ENCODE measurements at regions not wholly inside any gene's neighbourhood (a gene's known extent, or its start where the extent isn't known, plus 50 kb on each side); places are given as distances from the start of the nearest gene placed in this dataset.

- no peak overlapping the region for H3K4me3 ChIP-seq
- H3K4me1 ChIP-seq (ENCODE audit: insufficient read depth): no peaks in the 10 kb centered on the region
- H3K27me3 ChIP-seq: no peaks in the 10 kb centered on the region
- no peaks in the 10 kb centered on the region for H3K9me2 ChIP-seq (replicated peaks; ENCODE audit: insufficient read depth)
- WGBS (ENCODE audit: low lambda C conversion rate, missing lambda C conversion rate): 77% methylated on average over 5 of the region's 5 CpGs
- H3K27ac ChIP-seq: no peak overlapping the region
- no peak overlapping the region for H2AFZ ChIP-seq
- H3K9me3 ChIP-seq (ENCODE audit: low read depth): no peaks in the 10 kb centered on the region
- H3K79me2 ChIP-seq: no peaks in the 10 kb centered on the region
- TF ChIP-seq EZH2 (IDR thresholded peaks at IDR 0.05; ENCODE audit: borderline replicate concordance): no peak
- TF ChIP-seq EZH2phosphoT487 (IDR thresholded peaks at IDR 0.05; ENCODE audit: low read depth, severe bottlenecking, unreplicated experiment): no peak
- TF ChIP-seq CTCF (IDR thresholded peaks at IDR 0.05; ENCODE audit: poor library complexity): no peak
- DNase-seq (ENCODE audit: low spot score): no peak
- H3K36me3 ChIP-seq (replicated peaks; ENCODE audit: insufficient read depth, low read depth): no peaks in the 10 kb centered on the region
- no peak overlapping the region for H3K4me2 ChIP-seq
- H4K20me1 ChIP-seq (ENCODE audit: insufficient read depth, poor library complexity, severe bottlenecking): no peaks in the 10 kb centered on the region
These were observed 675.3 kb upstream of the CCNG1 start for GRCh38 chr5:162762119-162762518.

GRCh38 chr5:162769019-162769418, 668.4 kb upstream of the CCNG1 start:
- Histone ChIP-seq H3K4me2 (no peak overlapping the region), H3K36me3 (replicated peaks; ENCODE audit: insufficient read depth, low read depth) (no peaks in the 10 kb centered on the region), H3K4me3 (no peak overlapping the region), H4K20me1 (ENCODE audit: insufficient read depth, poor library complexity, severe bottlenecking) (no peaks in the 10 kb centered on the region), H3K27ac (no peak overlapping the region), H3K27me3 (no peaks in the 10 kb centered on the region), H3K79me2 (no peaks in the 10 kb centered on the region), H2AFZ (no peak overlapping the region), H3K9me2 (replicated peaks; ENCODE audit: insufficient read depth) (no peaks in the 10 kb centered on the region), H3K9me3 (ENCODE audit: low read depth) (no peaks in the 10 kb centered on the region), H3K4me1 (ENCODE audit: insufficient read depth) (no peaks in the 10 kb centered on the region)
- DNase-seq (ENCODE audit: low spot score): no peak
- TF ChIP-seq EZH2phosphoT487 (IDR thresholded peaks at IDR 0.05; ENCODE audit: low read depth, severe bottlenecking, unreplicated experiment): no peak
- no peak for TF ChIP-seq CTCF (IDR thresholded peaks at IDR 0.05; ENCODE audit: poor library complexity)
- no peak for TF ChIP-seq EZH2 (IDR thresholded peaks at IDR 0.05; ENCODE audit: borderline replicate concordance)
- WGBS (ENCODE audit: low lambda C conversion rate, missing lambda C conversion rate): 57% methylated on average over 4 of the region's 4 CpGs

- Histone ChIP-seq H4K20me1 (ENCODE audit: insufficient read depth, poor library complexity, severe bottlenecking) (no peaks in the 10 kb centered on the region), H3K79me2 (no peaks in the 10 kb centered on the region), H3K27me3 (no peaks in the 10 kb centered on the region), H3K27ac (no peak overlapping the region), H3K4me1 (ENCODE audit: insufficient read depth) (no peaks in the 10 kb centered on the region), H3K9me3 (ENCODE audit: low read depth) (no peaks in the 10 kb centered on the region), H3K4me2 (no peak overlapping the region), H3K9me2 (replicated peaks; ENCODE audit: insufficient read depth) (no peaks in the 10 kb centered on the region), H3K4me3 (no peak overlapping the region), H2AFZ (no peak overlapping the region), H3K36me3 (replicated peaks; ENCODE audit: insufficient read depth, low read depth) (no peaks in the 10 kb centered on the region)
- no peak for TF ChIP-seq EZH2 (IDR thresholded peaks at IDR 0.05; ENCODE audit: borderline replicate concordance)
- TF ChIP-seq EZH2phosphoT487 (IDR thresholded peaks at IDR 0.05; ENCODE audit: low read depth, severe bottlenecking, unreplicated experiment): no peak
- no peak for TF ChIP-seq CTCF (IDR thresholded peaks at IDR 0.05; ENCODE audit: poor library complexity)
- 100% methylated on average over 1 of the region's 1 CpG for WGBS (ENCODE audit: low lambda C conversion rate, missing lambda C conversion rate)
- no peak for DNase-seq (ENCODE audit: low spot score)
These were observed 651.7 kb upstream of the CCNG1 start for GRCh38 chr5:162785673-162786072.

- H3K4me2 ChIP-seq: no peak overlapping the region
- no peaks in the 10 kb centered on the region for H3K27me3 ChIP-seq
- H3K9me3 ChIP-seq (ENCODE audit: low read depth): no peaks in the 10 kb centered on the region
- no peaks in the 10 kb centered on the region for H3K9me2 ChIP-seq (replicated peaks; ENCODE audit: insufficient read depth)
- no peak overlapping the region for H2AFZ ChIP-seq
- H3K4me3 ChIP-seq: no peak overlapping the region
- DNase-seq (ENCODE audit: low spot score): no peak
- TF ChIP-seq EZH2phosphoT487 (IDR thresholded peaks at IDR 0.05; ENCODE audit: low read depth, severe bottlenecking, unreplicated experiment): no peak
- TF ChIP-seq EZH2 (IDR thresholded peaks at IDR 0.05; ENCODE audit: borderline replicate concordance): no peak
- no peak for TF ChIP-seq CTCF (IDR thresholded peaks at IDR 0.05; ENCODE audit: poor library complexity)
- no peaks in the 10 kb centered on the region for H3K4me1 ChIP-seq (ENCODE audit: insufficient read depth)
- H4K20me1 ChIP-seq (ENCODE audit: insufficient read depth, poor library complexity, severe bottlenecking): no peaks in the 10 kb centered on the region
- H3K79me2 ChIP-seq: no peaks in the 10 kb centered on the region
- H3K36me3 ChIP-seq (replicated peaks; ENCODE audit: insufficient read depth, low read depth): no peaks in the 10 kb centered on the region
- WGBS (ENCODE audit: low lambda C conversion rate, missing lambda C conversion rate): 92% methylated on average over 1 of the region's 1 CpG
- no peak overlapping the region for H3K27ac ChIP-seq
These were observed 651.2 kb upstream of the CCNG1 start for GRCh38 chr5:162786234-162786633.
